Tibial nerve (tissue), 4 donors: ENCODE measurements at regions not wholly inside any gene's neighbourhood (a gene's known extent, or its start where the extent isn't known, plus 50 kb on each side); places are given as distances from the start of the nearest gene placed in this dataset.

Source experiments
- DNase-seq, 2 donors: peaks; one replicate each; pipeline ENCODE4 v3.0.0-alpha.2; 2019; ENCODE audit warnings: low spot score in 2 of 2
- H3K27ac ChIP-seq, 4 donors: fragments of 200-600 bp; sonication (generic) in 3 of 4; one replicate each; pipeline ENCODE4 v1.5.1; 2017 to 2019; ENCODE audit warnings: mild to moderate bottlenecking in 1 of 4
- H3K27me3 ChIP-seq, 2 donors: fragments of 200-600 bp; sonication (generic) in 1 of 2; one replicate each; pipeline versions ENCODE4 v1.5.1 to v1.6.0; 2017 to 2019
- H3K36me3 ChIP-seq, 3 donors: fragments of 200-600 bp; sonication (generic); one replicate each; pipeline ENCODE4 v1.5.1; 2018 to 2019
- H3K4me1 ChIP-seq, 4 donors: fragments of 200-600 bp; sonication (generic) in 3 of 4; one replicate each; pipeline ENCODE4 v1.5.1; 2017 to 2019
- H3K4me3 ChIP-seq, 4 donors: fragments of 200-600 bp; sonication (generic) in 3 of 4; one replicate each; pipeline ENCODE4 v1.5.1; 2017 to 2019; ENCODE audit warnings: mild to moderate bottlenecking in 1 of 4, moderate library complexity in 1 of 4
- H3K9me3 ChIP-seq, 4 donors: fragments of 200-600 bp; sonication (generic) in 3 of 4; one replicate each; pipeline ENCODE4 v1.5.1; 2017 to 2019
- CTCF ChIP-seq, 5 experiments: fragments of 200-600 bp in 3 of 5; fragments of 450-650 bp in 2 of 5; sonication (generic) in 3 of 5; IDR thresholded peaks; one replicate each; pipeline ENCODE4 v1.5.1; 2016 to 2019; ENCODE audit warnings: antibody characterized with exemption in 5 of 5, mild to moderate bottlenecking in 3 of 5, moderate library complexity in 2 of 5
- EP300 ChIP-seq, 2 donors: sonication (generic); formaldehyde crosslinking; IDR thresholded peaks; one replicate each; pipeline ENCODE4 v1.6.1; 2017; ENCODE audit warnings: antibody characterized with exemption in 2 of 2, mild to moderate bottlenecking in 1 of 2
- POLR2A ChIP-seq, 2 donors: fragments of 450-650 bp; IDR thresholded peaks; one replicate each; pipeline ENCODE4 v1.6.1; 2017; ENCODE audit warnings: antibody characterized with exemption in 2 of 2, mild to moderate bottlenecking in 2 of 2, moderate library complexity in 2 of 2
- WGBS, 2 donors: methylation state at CpG; one replicate each; pipeline ENCODE4 v1.1.5; 2018; 5-methylcytosine and 5-hydroxymethylcytosine counted together

GRCh38 chr1:36557041-36558000 lies 74.6 kb upstream of the CSF3R start:
- peaks cover 0 to 30% of the 10 kb centered on the region in 2 donors for H3K27me3 ChIP-seq
- WGBS, 2 donors: 57 to 59% methylated on average over 14 of the region's 14 CpGs
- H3K36me3 ChIP-seq: no peaks in the 10 kb centered on the region
- H3K4me1 ChIP-seq: no peaks in the 10 kb centered on the region
- TF ChIP-seq CTCF (IDR thresholded peaks at IDR 0.05) (no peak), EP300 (IDR thresholded peaks at IDR 0.05) (no peak), POLR2A (IDR thresholded peaks at IDR 0.05) (no peak)
- no peaks in the 10 kb centered on the region for H3K9me3 ChIP-seq
- H3K4me3 ChIP-seq: no peak overlapping the region
- H3K27ac ChIP-seq: no peak overlapping the region
- no peak for DNase-seq

- no peak overlapping the region for H3K27ac ChIP-seq
- H3K36me3 ChIP-seq: no peaks in the 10 kb centered on the region
- H3K4me3 ChIP-seq: no peak overlapping the region
- H3K4me1 ChIP-seq: no peaks in the 10 kb centered on the region
- 79 to 86% methylated on average over 4 to 5 of the region's 5 CpGs for WGBS, 2 donors
- H3K9me3 ChIP-seq: no peaks in the 10 kb centered on the region
- DNase-seq: no peak
- TF ChIP-seq EP300 (IDR thresholded peaks at IDR 0.05): no peak
- no peak for TF ChIP-seq POLR2A (IDR thresholded peaks at IDR 0.05)
- TF ChIP-seq CTCF (IDR thresholded peaks at IDR 0.05): no peak
- peaks cover 0 to 38% of the 10 kb centered on the region in 2 donors for H3K27me3 ChIP-seq
These were observed 72.3 kb upstream of the CSF3R start for GRCh38 chr1:36555041-36555440.

GRCh38 chr1:36554323-36554628 lies 71.6 kb upstream of the CSF3R start:
- 80 to 84% methylated on average over 2 to 4 of the region's 4 CpGs for WGBS, 2 donors
- no peaks in the 10 kb centered on the region for H3K36me3 ChIP-seq
- no peak for DNase-seq
- H3K4me1 ChIP-seq: no peaks in the 10 kb centered on the region
- H3K27me3 ChIP-seq: peaks cover 0 to 38% of the 10 kb centered on the region in 2 donors
- no peak overlapping the region for H3K4me3 ChIP-seq
- no peak overlapping the region for H3K27ac ChIP-seq
- TF ChIP-seq POLR2A (IDR thresholded peaks at IDR 0.05) (no peak), EP300 (IDR thresholded peaks at IDR 0.05) (no peak), CTCF (IDR thresholded peaks at IDR 0.05) (no peak)
- H3K9me3 ChIP-seq: no peaks in the 10 kb centered on the region

DNA sequence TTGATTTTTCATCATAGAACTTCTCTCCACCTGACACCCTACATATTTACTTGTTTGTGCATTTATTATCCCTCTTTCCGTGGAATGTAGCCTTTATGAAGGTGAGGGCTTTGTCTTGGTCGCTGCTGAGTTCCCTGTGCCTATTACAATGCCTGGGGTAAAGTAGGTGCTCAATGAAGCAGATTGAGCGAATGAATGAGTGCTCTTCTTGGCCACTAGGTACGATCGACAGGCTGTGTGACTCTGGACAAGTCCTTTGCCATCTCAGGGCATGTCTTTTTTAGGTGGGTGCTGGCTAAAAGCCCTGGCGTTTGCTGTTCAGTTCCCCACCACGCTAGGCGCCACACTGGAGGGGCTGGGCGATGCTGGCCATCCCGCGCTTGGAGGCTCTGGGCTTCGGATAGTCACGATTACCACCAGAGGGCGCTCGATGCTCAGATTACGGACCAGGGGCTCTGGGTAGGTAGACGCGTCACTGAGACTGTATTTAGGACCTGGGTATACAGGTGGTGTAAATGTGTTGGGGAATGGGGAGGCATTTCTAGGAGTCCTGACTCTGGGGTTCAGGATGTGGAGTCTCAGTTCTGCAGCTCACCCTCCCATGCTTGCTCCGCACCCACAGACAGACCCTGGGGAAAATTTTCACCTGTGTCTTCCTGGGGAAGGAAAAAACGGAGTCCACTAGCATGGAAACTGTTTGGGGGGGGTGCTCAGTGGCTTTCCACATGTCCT lies 71.0 kb upstream of the CSF3R start:
- Histone ChIP-seq H3K27ac (no peak overlapping the region), H3K9me3 (no peaks in the 10 kb centered on the region), H3K36me3 (no peaks in the 10 kb centered on the region), H3K4me1 (no peaks in the 10 kb centered on the region), H3K27me3 (peaks cover 0 to 38% of the 10 kb centered on the region in 2 donors), H3K4me3 (no peak overlapping the region)
- no peak for TF ChIP-seq EP300 (IDR thresholded peaks at IDR 0.05)
- TF ChIP-seq CTCF (IDR thresholded peaks at IDR 0.05): peak; percentile 31 to 47 (median 43)
- no peak for TF ChIP-seq POLR2A (IDR thresholded peaks at IDR 0.05)
- 13 to 16% methylated on average over 20 of the region's 20 CpGs for WGBS, 2 donors
- peak in 1 of 2 donors; percentile 24 for DNase-seq

GRCh38 chr1:36542962-36543515 lies 60.3 kb upstream of the CSF3R start:
- no peak overlapping the region for H3K27ac ChIP-seq
- H3K36me3 ChIP-seq: no peaks in the 10 kb centered on the region
- H3K4me3 ChIP-seq: no peak overlapping the region
- TF ChIP-seq POLR2A (IDR thresholded peaks at IDR 0.05): no peak
- TF ChIP-seq EP300 (IDR thresholded peaks at IDR 0.05): no peak
- no peak for TF ChIP-seq CTCF (IDR thresholded peaks at IDR 0.05)
- WGBS, 2 donors: 58 to 62% methylated on average over 6 of the region's 6 CpGs
- no peaks in the 10 kb centered on the region for H3K9me3 ChIP-seq
- DNase-seq: no peak
- peaks cover 0 to 15% of the 10 kb centered on the region in 2 donors for H3K27me3 ChIP-seq
- H3K4me1 ChIP-seq: no peaks in the 10 kb centered on the region
